HG03342 (cell line): ENCODE measurements at regions not wholly inside any gene's neighbourhood (a gene's known extent, or its start where the extent isn't known, plus 50 kb on each side); places are given as distances from the start of the nearest gene placed in this dataset.
"Not testable (repeated sequence)": the region's sequence is repeated elsewhere in the genome, so short reads cannot be mapped to it uniquely, and the experiment has no call there.

ENCODE experiments used
- ATAC-seq: cut with Tn5 transposase; IDR thresholded peaks from one replicate; pipeline ENCODE4 v1.9.1; 2021; ENCODE audit warnings: mild to moderate bottlenecking, moderate library complexity; ENCODE audit not compliant: unreplicated experiment

GRCh38 chr9:87781331-87781730, 55.4 kb downstream of the CTSL start:
- no peak for ATAC-seq

DNA sequence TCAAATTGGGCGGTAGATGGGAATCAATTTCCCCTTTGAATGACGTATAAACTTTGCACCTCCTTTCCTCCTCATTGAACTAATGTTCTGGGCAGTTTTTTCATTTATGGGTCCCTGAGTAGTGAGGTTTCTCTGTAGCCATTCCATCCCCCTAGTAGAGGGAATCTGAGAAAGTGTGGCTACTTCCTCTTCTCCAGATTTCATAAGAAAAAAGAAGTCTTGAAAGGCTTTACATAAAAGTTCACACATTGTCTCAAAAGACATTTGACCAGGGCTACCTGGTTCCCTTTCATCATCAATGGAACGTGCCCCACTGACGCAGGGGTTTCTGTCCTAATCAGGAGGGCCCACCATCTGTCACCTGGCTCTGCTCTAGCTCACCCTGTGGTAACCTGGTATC, 57.3 kb downstream of the CTSL start:
- ATAC-seq = no peak

- ATAC-seq = not testable (repeated sequence)
These were observed 59.5 kb downstream of the CTSL start for GRCh38 chr9:87785315-87785970.

DNA sequence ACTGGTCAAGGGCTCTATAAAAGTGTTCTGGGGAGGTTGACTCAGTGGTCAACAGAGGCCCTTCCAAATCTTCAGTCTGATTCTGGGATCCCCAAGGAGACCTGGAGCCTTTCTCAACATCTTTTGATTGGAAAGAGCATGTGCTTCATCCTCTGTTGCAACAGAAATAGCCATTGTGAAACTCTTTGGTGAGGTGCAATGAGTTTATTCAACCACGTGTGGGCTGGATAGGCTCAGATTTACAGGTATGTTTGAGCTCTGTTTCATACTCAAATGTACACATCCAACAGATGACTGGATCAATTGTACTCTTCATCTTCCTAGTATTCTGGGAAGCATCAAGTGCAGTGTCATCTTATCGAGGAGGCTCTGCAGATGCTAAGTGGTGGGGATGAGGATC, 60.5 kb downstream of the CTSL start:
- no peak for ATAC-seq

DNA sequence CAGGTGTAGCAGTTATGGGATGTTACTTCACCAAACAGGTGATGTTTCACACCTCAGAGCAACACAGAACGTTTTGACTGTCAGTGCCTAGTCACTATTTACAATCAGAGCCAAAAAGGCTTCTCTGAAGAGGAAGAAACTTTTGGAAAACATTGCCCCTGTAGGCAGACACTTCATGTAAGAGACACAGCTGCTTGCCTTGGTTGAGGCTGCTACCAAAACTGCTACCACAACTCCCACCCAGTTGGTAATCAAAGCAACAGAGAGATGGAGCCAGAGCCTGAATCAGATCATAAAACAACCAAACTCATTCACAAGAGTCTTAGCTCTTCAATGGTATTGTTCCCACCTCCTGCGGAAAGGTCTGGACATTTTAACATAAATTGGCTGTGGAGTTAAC, 61.0 kb downstream of the CTSL start:
- no peak for ATAC-seq

DNA sequence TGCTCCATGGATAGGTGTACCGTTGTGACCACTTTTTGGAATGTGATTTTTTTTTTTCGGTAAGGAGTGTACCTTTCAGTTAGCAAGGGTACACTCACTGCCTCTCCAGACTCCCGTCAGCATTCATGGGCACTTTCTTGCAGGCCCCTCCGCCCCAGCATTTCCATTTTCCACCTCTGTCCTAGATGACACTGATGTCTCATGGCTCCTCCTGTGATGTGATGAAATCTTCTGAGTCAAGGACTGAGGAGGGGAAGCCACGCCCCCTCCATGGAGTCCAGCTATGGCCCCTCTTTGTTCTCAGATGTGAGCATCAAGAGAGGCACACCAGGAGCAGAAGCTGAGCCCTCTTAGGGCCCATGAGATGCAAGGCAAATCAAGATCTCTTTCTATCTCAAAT, 61.8 kb downstream of the CTSL start:
- no peak for ATAC-seq

DNA sequence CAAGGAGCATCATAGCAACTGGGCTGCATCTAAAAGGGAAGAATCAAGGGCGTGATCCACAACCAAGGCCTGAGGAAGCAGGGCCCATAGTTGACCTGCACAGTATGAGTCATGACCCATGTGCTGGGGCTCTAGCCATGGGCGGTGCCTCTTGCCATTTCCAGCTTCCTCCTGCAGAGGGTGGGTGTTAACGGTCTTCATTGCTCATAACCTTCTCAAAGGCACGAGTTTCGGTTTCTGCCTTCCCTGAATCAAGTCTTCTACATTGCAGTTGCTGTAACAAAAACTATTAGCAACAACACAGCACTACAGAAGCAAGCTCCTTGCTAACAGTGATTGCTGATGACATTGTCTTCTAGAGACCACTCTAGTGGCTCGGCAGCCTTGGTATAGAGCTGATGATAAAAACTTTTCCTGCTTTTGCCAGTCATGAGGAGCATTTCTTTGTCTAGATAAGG, 66.9 kb downstream of the CTSL start:
- ATAC-seq = peak; percentile 96

DNA sequence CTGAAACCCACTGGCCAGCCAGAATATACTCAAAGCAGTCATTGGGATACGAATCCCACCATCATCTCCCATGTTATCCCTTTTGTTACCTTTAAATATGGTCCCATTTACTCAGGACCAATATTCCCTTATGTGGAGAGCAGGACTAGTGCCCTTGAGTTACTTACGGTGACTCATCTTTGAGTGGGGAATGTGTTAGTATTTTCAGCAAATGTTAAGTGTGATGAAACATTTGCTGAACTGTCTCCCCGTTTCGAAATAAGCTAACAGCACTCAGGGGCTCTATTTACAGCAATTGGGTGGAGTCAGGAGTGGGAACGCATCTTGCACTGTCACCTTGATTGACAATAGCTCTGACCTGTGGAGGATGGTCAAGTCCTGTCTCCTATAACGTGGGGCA, 67.4 kb downstream of the CTSL start:
- ATAC-seq = peak; percentile 6

GRCh38 chr9:87795178-87795577, 69.3 kb downstream of the CTSL start:
- no peak for ATAC-seq

DNA sequence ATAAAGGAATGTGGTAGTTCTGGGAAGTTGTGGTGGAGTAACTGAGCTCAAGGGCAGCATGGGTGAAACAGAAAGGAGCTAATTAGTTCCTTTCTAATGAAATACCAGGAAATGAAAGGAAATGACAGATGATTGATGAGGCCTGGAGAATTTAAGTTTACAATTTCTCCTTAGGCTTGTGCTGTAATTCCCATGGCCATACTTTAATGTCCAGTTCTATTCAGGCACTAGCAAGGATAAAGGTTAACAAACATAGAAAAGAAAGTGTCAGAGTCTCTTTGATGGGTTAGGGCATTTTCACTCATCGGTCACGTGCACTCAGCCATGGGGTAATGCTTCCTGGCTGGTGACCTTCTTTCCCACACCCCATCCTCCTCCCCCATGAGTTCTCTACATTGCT, 70.3 kb downstream of the CTSL start:
- no peak for ATAC-seq

GRCh38 chr9:87798261-87798833, 72.4 kb downstream of the CTSL start:
- ATAC-seq = no peak

DNA sequence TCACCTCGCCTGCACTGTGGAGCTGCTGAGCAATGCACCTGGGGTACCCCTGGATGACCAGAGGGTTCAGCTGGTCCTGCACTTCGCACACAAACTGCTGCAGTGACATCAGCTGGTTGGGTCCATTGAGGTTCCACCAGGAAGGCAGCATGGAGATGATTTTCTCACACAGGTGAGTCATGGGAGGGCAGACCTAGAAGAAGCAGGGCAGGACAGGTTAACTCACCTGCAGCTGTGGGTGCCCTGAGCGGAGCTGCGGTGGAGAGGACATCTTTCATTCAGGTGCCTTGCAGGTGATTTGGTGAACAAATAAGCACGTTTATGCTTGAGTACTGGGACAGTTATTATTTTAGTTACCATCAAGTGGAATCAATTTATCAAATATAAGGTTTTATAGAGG, 73.6 kb downstream of the CTSL start:
- no peak for ATAC-seq

- no peak for ATAC-seq
These were observed 74.5 kb downstream of the CTSL start for GRCh38 chr9:87800456-87800855.

- ATAC-seq = no peak
These were observed 75.1 kb downstream of the CTSL start for GRCh38 chr9:87801013-87801412.

- no peak for ATAC-seq
These were observed 77.2 kb downstream of the CTSL start for GRCh38 chr9:87803166-87803565.

GRCh38 chr9:87803623-87804345, 77.9 kb downstream of the CTSL start:
- no peak for ATAC-seq

DNA sequence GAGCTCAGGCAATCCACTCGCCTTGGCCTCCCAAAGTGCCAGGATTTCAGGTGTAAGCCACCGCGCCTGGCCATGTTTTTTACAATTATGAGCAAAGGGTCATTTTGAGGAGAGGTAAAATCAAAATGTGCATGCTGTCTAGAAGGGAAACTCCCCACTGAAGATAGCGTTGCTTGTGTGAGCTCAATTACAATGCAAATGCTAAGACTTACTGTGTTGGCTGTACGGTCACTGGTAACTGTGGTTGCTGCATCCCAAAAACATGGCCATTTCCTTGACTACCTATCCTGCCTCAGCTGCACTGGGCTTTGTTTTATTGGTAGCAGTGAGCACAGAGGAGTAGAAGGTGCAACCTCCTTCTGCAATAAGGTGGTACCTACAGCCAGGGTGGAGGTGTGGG, 77.4 kb upstream of the SPATA31E1 start:
- no peak for ATAC-seq

- ATAC-seq = no peak
These were observed 72.7 kb upstream of the SPATA31E1 start for GRCh38 chr9:87810008-87810407.

- ATAC-seq = no peak
These were observed 71.9 kb upstream of the SPATA31E1 start for GRCh38 chr9:87810679-87811178.

DNA sequence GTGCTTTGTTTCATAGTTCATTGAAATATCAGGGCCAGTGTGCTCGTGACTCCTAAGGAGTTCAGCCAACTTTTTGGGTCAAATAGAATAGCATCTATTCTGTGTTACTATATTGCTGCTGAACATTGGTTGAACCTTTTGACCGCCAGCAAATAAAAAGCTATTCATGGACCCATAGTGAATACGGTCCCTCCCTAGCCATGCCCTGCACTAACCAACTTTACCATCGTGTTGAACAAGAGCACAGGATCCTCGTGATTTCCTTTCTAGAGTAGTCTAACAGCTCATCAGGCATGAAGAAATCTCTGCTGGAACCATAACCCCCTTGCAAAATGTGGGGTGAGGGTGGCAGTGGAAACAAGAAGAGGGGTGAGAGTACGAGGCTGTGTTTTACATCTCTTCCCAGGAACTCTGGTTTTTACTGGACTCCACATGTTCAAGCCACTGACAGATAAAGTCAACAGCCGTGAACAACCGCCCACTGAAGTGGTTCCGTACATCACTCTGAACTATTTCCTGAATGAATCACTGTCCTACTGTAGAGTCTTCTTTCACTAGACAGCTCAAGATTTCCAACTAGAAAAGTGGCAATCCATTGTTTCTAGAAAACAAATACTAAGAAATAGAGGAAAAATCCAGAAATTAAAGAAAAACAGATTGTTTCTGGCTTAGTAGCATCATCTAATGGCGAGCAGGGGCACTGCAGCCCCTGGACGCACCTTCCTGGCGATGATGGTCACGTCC, 70.1 kb upstream of the SPATA31E1 start:
- no peak for ATAC-seq

DNA sequence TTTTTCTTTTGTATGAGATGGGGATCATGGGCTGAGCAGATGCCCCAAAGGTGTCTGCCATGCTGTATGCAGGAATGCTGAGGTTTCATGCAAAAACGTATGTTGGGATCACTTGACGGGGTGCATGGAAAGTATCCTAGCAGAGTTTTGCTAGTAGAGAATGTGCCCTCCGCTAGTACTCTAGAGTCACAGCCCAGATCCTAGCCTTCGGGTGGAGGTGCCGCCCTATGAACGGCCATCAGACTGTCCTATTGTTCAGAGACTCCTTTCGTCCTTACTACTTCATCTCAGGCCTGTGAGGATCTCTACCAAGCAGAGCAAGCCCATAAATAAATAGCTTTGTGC, 69.6 kb upstream of the SPATA31E1 start:
- ATAC-seq = no peak

- ATAC-seq = no peak
These were observed 66.6 kb upstream of the SPATA31E1 start for GRCh38 chr9:87816036-87816435.
